H9 (cell line): ENCODE measurements at regions not wholly inside any gene's neighbourhood (a gene's known extent, or its start where the extent isn't known, plus 50 kb on each side); places are given as distances from the start of the nearest gene placed in this dataset.

Source experiments
- DNase-seq: peaks from one replicate; pipeline ENCODE4 v3.0.0-alpha.2; 2017
- H2AFZ ChIP-seq: one replicate; pipeline ENCODE4 v1.6.1; 2013; ENCODE audit warnings: mild to moderate bottlenecking, low read length, control low read depth, moderate library complexity
- H2AK5ac ChIP-seq: 2 replicates; pipeline ENCODE4 v1.6.1; 2013; ENCODE audit warnings: low read length, control low read depth, mixed read lengths; ENCODE audit not compliant: insufficient read length
- H2BK120ac ChIP-seq: one replicate; pipeline ENCODE4 v1.6.1; 2013; ENCODE audit warnings: low read depth, mild to moderate bottlenecking, low read length, control low read depth, inconsistent platforms; ENCODE audit not compliant: poor library complexity, severe bottlenecking
- H2BK12ac ChIP-seq: 2 replicates; pipeline ENCODE4 v1.6.1; 2013; ENCODE audit warnings: low read length, control low read depth, mixed read lengths, low read depth; ENCODE audit not compliant: insufficient read length
- H2BK15ac ChIP-seq: 2 replicates; pipeline ENCODE4 v1.6.1; 2013; ENCODE audit warnings: low read depth, low read length, control low read depth
- H2BK20ac ChIP-seq: one replicate; pipeline ENCODE4 v1.6.1; 2013; ENCODE audit warnings: low read depth, mild to moderate bottlenecking, low read length, control low read depth, inconsistent platforms; ENCODE audit not compliant: poor library complexity, severe bottlenecking
- H2BK5ac ChIP-seq: 2 replicates; pipeline ENCODE4 v1.6.1; 2013; ENCODE audit warnings: low read length, control low read depth, mixed read lengths; ENCODE audit not compliant: insufficient read length
- H3K14ac ChIP-seq: 2 replicates; pipeline ENCODE4 v1.6.1; 2013; ENCODE audit warnings: low read length, control low read depth; ENCODE audit not compliant: insufficient read depth
- H3K18ac ChIP-seq: 2 replicates; pipeline ENCODE4 v1.6.1; 2013; ENCODE audit warnings: low read depth, mild to moderate bottlenecking, mixed read lengths, low read length, control low read depth; ENCODE audit not compliant: insufficient read length
- H3K23ac ChIP-seq: 2 replicates; pipeline ENCODE4 v1.6.1; 2013; ENCODE audit warnings: low read length, control low read depth, mixed read lengths, low read depth; ENCODE audit not compliant: insufficient read length
- H3K23me2 ChIP-seq: 2 replicates; pipeline ENCODE4 v1.6.1; 2013; ENCODE audit warnings: low read depth, mild to moderate bottlenecking, mixed read lengths, low read length, control low read depth; ENCODE audit not compliant: insufficient read length, poor library complexity, severe bottlenecking
- H3K27ac ChIP-seq: 2 replicates; pipeline ENCODE4 v1.5.1; 2013; ENCODE audit warnings: low read length, control low read depth, mixed read lengths, low read depth; ENCODE audit not compliant: insufficient read length
- H3K27me3 ChIP-seq: 2 replicates; pipeline ENCODE4 v1.6.1; 2013; ENCODE audit warnings: low read length, control low read depth, inconsistent platforms; ENCODE audit not compliant: insufficient read depth
- H3K4ac ChIP-seq: 2 replicates; pipeline ENCODE4 v1.6.1; 2013; ENCODE audit warnings: low read depth, mild to moderate bottlenecking, control low read depth, inconsistent platforms, low read length, moderate library complexity
- H3K4me1 ChIP-seq: 2 replicates; pipeline ENCODE4 v1.6.1; 2013; ENCODE audit warnings: low read length, control low read depth, inconsistent platforms; ENCODE audit not compliant: insufficient read depth
- H3K4me2 ChIP-seq: 2 replicates; pipeline ENCODE4 v1.6.1; 2013; ENCODE audit warnings: low read length, control low read depth, mixed read lengths; ENCODE audit not compliant: insufficient read length, insufficient read depth
- H3K56ac ChIP-seq: 2 replicates; pipeline ENCODE4 v1.6.1; 2013; ENCODE audit warnings: low read depth, mild to moderate bottlenecking, mixed read lengths, low read length, control low read depth; ENCODE audit not compliant: insufficient read length
- H3K79me1 ChIP-seq: 2 replicates; pipeline ENCODE4 v1.6.1; 2013; ENCODE audit warnings: low read depth, mild to moderate bottlenecking, moderate library complexity, low read length, control low read depth, inconsistent platforms; ENCODE audit not compliant: insufficient read depth, poor library complexity, severe bottlenecking
- H3K79me2 ChIP-seq: 2 replicates; pipeline ENCODE4 v1.6.1; 2013; ENCODE audit warnings: low read length, control low read depth, inconsistent platforms; ENCODE audit not compliant: insufficient read depth
- H3K9ac ChIP-seq: 2 replicates; pipeline ENCODE4 v1.6.1; 2013; ENCODE audit warnings: low read length, control low read depth, mixed read lengths; ENCODE audit not compliant: insufficient read length; ENCODE audit errors: extremely low read depth
- H3K9me3 ChIP-seq: one replicate; pipeline ENCODE4 v1.6.1; 2013; ENCODE audit warnings: low read depth, low read length, inconsistent platforms; ENCODE audit not compliant: control insufficient read depth
- H3T11ph ChIP-seq: one replicate; pipeline ENCODE4 v1.6.1; 2013; ENCODE audit warnings: mild to moderate bottlenecking, low read length, control low read depth, inconsistent platforms
- H4K20me1 ChIP-seq: one replicate; pipeline ENCODE4 v1.6.1; 2013; ENCODE audit not compliant: control insufficient read depth, insufficient read length, insufficient read depth
- H4K5ac ChIP-seq: 2 replicates; pipeline ENCODE4 v1.6.1; 2013; ENCODE audit warnings: low read depth, mild to moderate bottlenecking, mixed read lengths, low read length, control low read depth; ENCODE audit not compliant: insufficient read length
- H4K8ac ChIP-seq: replicated peaks from 2 replicates; pipeline ENCODE4 v1.6.1; 2013; ENCODE audit warnings: low read length, control low read depth, mixed read lengths, low read depth; ENCODE audit not compliant: insufficient read length
- H4K91ac ChIP-seq: 2 replicates; pipeline ENCODE4 v1.6.1; 2013; ENCODE audit warnings: low read depth, mild to moderate bottlenecking, moderate library complexity, mixed read lengths, low read length, control low read depth; ENCODE audit not compliant: insufficient read length
- H3K27ac Mint-ChIP-seq, 3 experiments: 2 replicates in 2 of 3; 3 replicates in 1 of 3; pipeline ENCODE4 v1.8.0; 2020 to 2021; ENCODE audit warnings: mixed read lengths in 3 of 3, mild to moderate bottlenecking in 1 of 3, moderate library complexity in 1 of 3
- H3K27me3 Mint-ChIP-seq: 2 replicates; pipeline ENCODE4 v1.8.0; 2021; ENCODE audit warnings: low read depth, mild to moderate bottlenecking, moderate library complexity, mixed read lengths
- H3K36me3 Mint-ChIP-seq, 3 experiments: 2 replicates in 2 of 3; 3 replicates in 1 of 3; pipeline ENCODE4 v1.8.0; 2020 to 2021; ENCODE audit warnings: low read depth in 3 of 3, mixed read lengths in 3 of 3; ENCODE audit not compliant: insufficient read depth in 1 of 3
- H3K4me1 Mint-ChIP-seq, 2 experiments: 2 replicates each; pipeline ENCODE4 v1.8.0; 2020; ENCODE audit warnings: mixed read lengths in 2 of 2
- H3K4me3 Mint-ChIP-seq, 2 experiments: 2 replicates in 1 of 2; 3 replicates in 1 of 2; pipeline ENCODE4 v1.8.0; 2020 to 2021; ENCODE audit warnings: mild to moderate bottlenecking in 2 of 2, mixed read lengths in 2 of 2, moderate library complexity in 1 of 2
- H3K9me3 Mint-ChIP-seq, 2 experiments: 2 replicates in 1 of 2; 3 replicates in 1 of 2; pipeline ENCODE4 v1.8.0; 2020; ENCODE audit warnings: mild to moderate bottlenecking in 2 of 2, mixed read lengths in 2 of 2, moderate library complexity in 1 of 2
- CTCF ChIP-seq: fragments of 200-600 bp; sonication (generic); conservative IDR thresholded peaks from 3 replicates; pipeline ENCODE4 v1.8.0; 2021; ENCODE audit warnings: antibody characterized with exemption, mild to moderate bottlenecking
- WGBS: extraction: QIAGEN DNeasy Blood & Tissue Kit; methylation state at CpG from one replicate; pipeline ENCODE4 v1.1.7; 2013; ENCODE audit warnings: missing lambda C conversion rate, low lambda C conversion rate, mixed read lengths; ENCODE audit not compliant: insufficient read length; ENCODE audit errors: extremely low coverage; 5-methylcytosine and 5-hydroxymethylcytosine counted together

DNA sequence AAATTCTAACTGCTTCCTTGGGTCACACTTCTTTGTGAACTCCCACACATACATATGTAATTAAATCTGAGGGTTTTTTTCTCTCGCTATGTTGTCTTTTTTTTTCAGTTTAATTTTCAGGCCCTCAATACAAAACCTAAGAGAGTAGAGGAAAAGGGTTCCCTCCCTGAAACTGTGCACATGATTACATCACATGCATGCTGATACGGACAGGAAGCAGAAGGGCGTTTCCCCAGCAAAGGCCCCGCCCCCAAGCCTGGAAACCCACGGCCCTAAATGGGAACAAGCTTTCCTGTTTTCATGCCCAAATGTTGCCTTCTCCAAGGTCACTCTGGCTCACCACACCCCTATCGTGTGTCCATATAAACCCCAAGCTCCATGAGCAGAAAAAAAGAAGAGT lies 115.4 kb downstream of the TEX36 start:
- no peak for TF ChIP-seq CTCF
- H3K4ac ChIP-seq = no peak overlapping the region
- no peak overlapping the region for H2BK120ac ChIP-seq
- no peak overlapping the region for H3K18ac ChIP-seq
- H3K23ac ChIP-seq = no peak overlapping the region
- no peak for DNase-seq
- H3K79me2 ChIP-seq = no peaks in the 10 kb centered on the region; the same call in 1 of the 2 replicates
- H3K14ac ChIP-seq = no peak overlapping the region
- no peaks in the 10 kb centered on the region for H3K79me1 ChIP-seq
- no peaks in the 10 kb centered on the region for H3K9me3 ChIP-seq
- no CpG with 5 or more reads among the region's 6 CpGs for WGBS
- H4K20me1 ChIP-seq = no peaks in the 10 kb centered on the region
- H4K91ac ChIP-seq = no peak overlapping the region
- H3K4me2 ChIP-seq = no peak overlapping the region
- no peak overlapping the region for H2BK12ac ChIP-seq
- no peak overlapping the region for H2AFZ ChIP-seq
- no peaks in the 10 kb centered on the region; the same call in 1 of the 2 replicates for H3K27me3 Mint-ChIP-seq
- H3K9ac ChIP-seq = no peak overlapping the region
- H3K4me1 Mint-ChIP-seq = no peaks in the 10 kb centered on the region
- H2BK15ac ChIP-seq = no peak overlapping the region
- H3T11ph ChIP-seq = no peak overlapping the region
- H3K36me3 Mint-ChIP-seq = peaks cover 2 to 9% (median 5%) of the 10 kb centered on the region in 3 experiments; a peak in 5 of 7 replicates
- no peak overlapping the region for H2BK20ac ChIP-seq
- peaks cover 13 to 17% of the 10 kb centered on the region in 2 experiments for H3K9me3 Mint-ChIP-seq
- H3K27me3 ChIP-seq = no peaks in the 10 kb centered on the region
- H3K27ac Mint-ChIP-seq = no peak overlapping the region
- H4K5ac ChIP-seq = no peak overlapping the region
- no peak overlapping the region for H4K8ac ChIP-seq
- no peak overlapping the region for H3K56ac ChIP-seq
- H2BK5ac ChIP-seq = no peak overlapping the region
- H2AK5ac ChIP-seq = no peak overlapping the region
- H3K23me2 ChIP-seq = no peaks in the 10 kb centered on the region
- no peak overlapping the region for H3K27ac ChIP-seq
- no peaks in the 10 kb centered on the region for H3K4me1 ChIP-seq
- H3K4me3 Mint-ChIP-seq = no peak overlapping the region
